HepG2 (cell line): ENCODE measurements at regions not wholly inside any gene's neighbourhood (a gene's known extent, or its start where the extent isn't known, plus 50 kb on each side); places are given as distances from the start of the nearest gene placed in this dataset.
A peak's percentile ranks its signal among the peaks of the same experiment; 100 is the strongest.

Experiments used
- ATAC-seq: fragments of 200-7000 bp; cut with Tn5 transposase; 3 replicates; pipeline ENCODE4 v1.9.1; 2020; ENCODE audit warnings: mild to moderate bottlenecking, moderate library complexity
- BruUV-seq: library from RNA; stranded (reverse); fragments of 400-500 nt; replicated peaks from 2 replicates; lab custom pipeline; 2021; lab: Mats Ljungman, UMichigan
- CTCF ChIA-PET: fragments of 300-600 bp; formaldehyde crosslinking; extraction: SDS; loops from one replicate; lab custom pipeline; 2021; ENCODE audit warnings: low total read pairs, inconsistent platforms, low intra/inter-chr PET ratio; lab: Yijun Ruan, JAX
- POLR2A ChIA-PET: fragments of 350-600 bp; sonication (Branson Sonifier 250); formaldehyde crosslinking; loops from one replicate; lab custom pipeline; 2020; ENCODE audit warnings: antibody characterized with exemption, inconsistent platforms; lab: Yijun Ruan, JAX
- DNase-seq: peaks from one replicate; pipeline ENCODE4 v3.0.0-alpha.2; 2015; ENCODE audit warnings: low spot score
- FAIRE-seq: peaks from 3 replicates; lab custom pipeline; 2011; peaks lifted over from hg19 to GRCh38; lab: Jason Lieb, UNC
- H2AFZ ChIP-seq: one replicate; pipeline ENCODE4 v1.6.1; 2011; ENCODE audit warnings: low read length, inconsistent platforms
- H3K27ac ChIP-seq: fragments of 300-600 bp; 3 replicates; pipeline ENCODE4 v1.8.0; 2011; ENCODE audit warnings: mixed run types, mild to moderate bottlenecking, mixed read lengths, low read length, inconsistent platforms; ENCODE audit not compliant: insufficient read depth; ENCODE audit errors: extremely low read length
- H3K27me3 ChIP-seq, 2 experiments: fragments of 200-600 bp in 1 of 2; 2 replicates in 1 of 2; 3 replicates in 1 of 2; pipeline versions ENCODE4 v1.6.0 to v1.8.0; 2011; ENCODE audit warnings: low read length in 2 of 2, mild to moderate bottlenecking in 2 of 2, moderate library complexity in 2 of 2, inconsistent platforms in 1 of 2; ENCODE audit not compliant: insufficient read depth in 2 of 2, control insufficient read depth in 1 of 2
- H3K36me3 ChIP-seq, 2 experiments: fragments of 200-600 bp in 1 of 2; replicated peaks in 1 of 2; 2 replicates in 1 of 2; 3 replicates in 1 of 2; pipeline versions ENCODE4 v1.5.1 to v1.8.0; 2011; ENCODE audit warnings: low read length in 2 of 2, inconsistent platforms in 1 of 2; ENCODE audit not compliant: insufficient read depth in 2 of 2, control insufficient read depth in 1 of 2
- H3K4me1 ChIP-seq: 2 replicates; pipeline ENCODE4 v1.5.1; 2012; ENCODE audit warnings: low read length, inconsistent platforms; ENCODE audit not compliant: insufficient read depth
- H3K4me2 ChIP-seq: 2 replicates; pipeline ENCODE4 v1.6.0; 2011; ENCODE audit warnings: low read depth, low read length, inconsistent platforms
- H3K4me3 ChIP-seq, 3 experiments: fragments of 200-600 bp in 1 of 3; sonication (generic), shearing (Covaris generic) in 1 of 3; replicated peaks in 1 of 3; 2 replicates each; pipeline ENCODE4 v1.5.1; 2011 to 2016; ENCODE audit warnings: low read length in 3 of 3, inconsistent platforms in 2 of 3, low read depth in 2 of 3, mild to moderate bottlenecking in 2 of 3, control low read depth in 1 of 3, mixed read lengths in 1 of 3; ENCODE audit not compliant: insufficient read depth in 1 of 3
- H3K79me2 ChIP-seq: one replicate; pipeline ENCODE4 v1.6.1; 2011; ENCODE audit warnings: low read length, inconsistent platforms; ENCODE audit not compliant: insufficient read depth
- H3K9ac ChIP-seq: 2 replicates; pipeline ENCODE4 v1.6.0; 2011; ENCODE audit warnings: mild to moderate bottlenecking, low read depth, low read length, inconsistent platforms; ENCODE audit not compliant: insufficient read depth
- H3K9me3 ChIP-seq: 2 replicates; pipeline ENCODE4 v1.5.1; 2012; ENCODE audit warnings: mild to moderate bottlenecking, low read length
- H4K20me1 ChIP-seq: 2 replicates; pipeline ENCODE4 v1.6.0; 2011; ENCODE audit warnings: inconsistent platforms, mild to moderate bottlenecking, low read length, moderate library complexity; ENCODE audit not compliant: insufficient read depth
- FOXK2 ChIP-seq: fragments of 450-650 bp; IDR thresholded peaks from 2 replicates; pipeline ENCODE4 v1.6.1; 2016
- FOXO1 ChIP-seq: sonication (generic); formaldehyde crosslinking; IDR thresholded peaks from 2 replicates; pipeline ENCODE4 v1.4.0; 2020; ENCODE audit warnings: missing genetic modification reagents
- GTF3A ChIP-seq: sonication (generic); formaldehyde crosslinking; conservative IDR thresholded peaks from 2 replicates; pipeline ENCODE4 v1.4.0; 2020; ENCODE audit warnings: mild to moderate bottlenecking, missing genetic modification reagents
- MAFF ChIP-seq: IDR thresholded peaks from 2 replicates; pipeline ENCODE4 v1.6.1; 2011; ENCODE audit warnings: low read depth, low read length, improper control_type of control experiment
- MAFK ChIP-seq, 2 experiments: IDR thresholded peaks in 1 of 2; conservative IDR thresholded peaks in 1 of 2; 2 replicates each; pipeline ENCODE4 v1.6.1; 2011; ENCODE audit warnings: improper control_type of control experiment in 2 of 2, low read length in 2 of 2
- MXD3 ChIP-seq: IDR thresholded peaks from 2 replicates; pipeline ENCODE4 v1.6.1; 2016; ENCODE audit warnings: mild to moderate bottlenecking, missing biosample characterization, missing genetic modification reagents
- MXD4 ChIP-seq: IDR thresholded peaks from 2 replicates; pipeline ENCODE4 v1.6.1; 2016; ENCODE audit warnings: mild to moderate bottlenecking, missing biosample characterization, missing genetic modification reagents
- PAWR ChIP-seq: sonication (generic); formaldehyde crosslinking; IDR thresholded peaks from 2 replicates; pipeline ENCODE4 v1.4.0; 2020; ENCODE audit warnings: missing genetic modification reagents, mild to moderate bottlenecking, borderline replicate concordance
- RAD21 ChIP-seq: fragments of 450-650 bp; formaldehyde crosslinking; IDR thresholded peaks from 2 replicates; pipeline ENCODE4 v1.5.0; 2020; ENCODE audit warnings: mild to moderate bottlenecking
- SIX1 ChIP-seq: sonication (generic); formaldehyde crosslinking; IDR thresholded peaks from 2 replicates; pipeline ENCODE4 v1.4.0; 2020; ENCODE audit warnings: missing genetic modification reagents, borderline replicate concordance
- TAF15 ChIP-seq: fragments of 200-400 bp; formaldehyde crosslinking; IDR thresholded peaks from one replicate; pipeline ENCODE4 v1.6.1; 2018; ENCODE audit warnings: mild to moderate bottlenecking, low read depth, low read length; ENCODE audit not compliant: poor library complexity, severe bottlenecking
- USF2 ChIP-seq, 2 experiments: sonication (generic) in 1 of 2; formaldehyde crosslinking in 1 of 2; IDR thresholded peaks; 2 replicates each; pipeline versions ENCODE4 v1.5.1 to v1.6.1; 2011 to 2020; ENCODE audit warnings: borderline replicate concordance in 1 of 2, low read depth in 1 of 2, low read length in 1 of 2, mild to moderate bottlenecking in 1 of 2, missing genetic modification reagents in 1 of 2, moderate library complexity in 1 of 2
- ZBTB44 ChIP-seq: sonication (generic); formaldehyde crosslinking; IDR thresholded peaks from 2 replicates; pipeline ENCODE4 v1.4.0; 2020; ENCODE audit warnings: missing genetic modification reagents
- ZNF710 ChIP-seq: sonication (generic); formaldehyde crosslinking; IDR thresholded peaks from 2 replicates; pipeline ENCODE4 v1.5.0; 2020; ENCODE audit warnings: mild to moderate bottlenecking, missing genetic modification reagents, borderline replicate concordance
- ZNF768 ChIP-seq: sonication (generic); formaldehyde crosslinking; IDR thresholded peaks from 2 replicates; pipeline ENCODE4 v1.4.0; 2020; ENCODE audit warnings: missing genetic modification reagents
- WGBS: methylation state at CpG from one replicate; pipeline ENCODE4 v1.1.6; 2017; ENCODE audit warnings: low lambda C conversion rate; 5-methylcytosine and 5-hydroxymethylcytosine counted together
- in situ Hi-C: cut with HindIII; loops from 2 replicates; pipeline ENCODE4 v1.10.0; 2017; ENCODE audit warnings: low pct_unique_long_range_greater_than_20kb; ENCODE audit not compliant: extremely low pct_ligation_motif_present
- intact Hi-C: fragments of 100-400 bp; cut with micrococcal nuclease; formaldehyde crosslinking; loops from one replicate; pipeline ENCODE4 v1.10.0; 2022; ENCODE audit not compliant: unreplicated experiment

- TF ChIP-seq ZNF710 (CRISPR knock-in tag) (no peak), RAD21 (CRISPR knock-in tag) (no peak)
Measured at GRCh38 chr6:113141901-113142300, 715.2 kb upstream of the MARCKS start (continued).

GRCh38 chr6:113142671-113143174, 714.4 kb upstream of the MARCKS start:
- H3K27me3 ChIP-seq = no peaks in the 10 kb centered on the region
- H3K79me2 ChIP-seq = no peaks in the 10 kb centered on the region
- ChIA-PET CTCF (no interaction called here), POLR2A (no interaction called here)
- H4K20me1 ChIP-seq = no peaks in the 10 kb centered on the region
- H3K9me3 ChIP-seq = no peaks in the 10 kb centered on the region
- ATAC-seq (no peak), DNase-seq (no peak), FAIRE-seq (no peak)
- intact Hi-C loops (no loop called here), in situ Hi-C loops (no loop called here)
- H3K4me1 ChIP-seq = no peaks in the 10 kb centered on the region
- no peak overlapping the region for H3K27ac ChIP-seq
- no peak overlapping the region for H3K9ac ChIP-seq
- no peak overlapping the region for H2AFZ ChIP-seq
- BruUV-seq = no TSS peak
- H3K4me2 ChIP-seq = no peak overlapping the region
- TF ChIP-seq GTF3A (no peak), MAFK (conservative IDR thresholded peaks at IDR 0.05 in 1 of 2, IDR thresholded peaks at IDR 0.05 in 1 of 2; ENCODE audit: low read length in 2 of 2) (peak; percentile 80 to 84), ZBTB44 (CRISPR knock-in tag) (no peak), USF2 (IDR thresholded peaks at IDR 0.05; ENCODE audit: low read depth, low read length) (no peak), USF2 (CRISPR knock-in tag; IDR thresholded peaks at IDR 0.05; ENCODE audit: borderline replicate concordance) (no peak), MXD4 (no peak), SIX1 (CRISPR knock-in tag) (no peak), FOXO1 (CRISPR knock-in tag) (no peak), TAF15 (no peak), MXD3 (CRISPR knock-in tag) (no peak), ZNF768 (no peak), FOXK2 (no peak), MAFF (peak; percentile 73), PAWR (CRISPR knock-in tag) (no peak)
- H3K36me3 ChIP-seq = no peaks in the 10 kb centered on the region
- H3K4me3 ChIP-seq = no peak overlapping the region
- WGBS = 15% methylated on average over 5 of the region's 5 CpGs
